Calu3 (cell line): ENCODE measurements at regions not wholly inside any gene's neighbourhood (a gene's known extent, or its start where the extent isn't known, plus 50 kb on each side); places are given as distances from the start of the nearest gene placed in this dataset.

ENCODE experiments used
- BruUV-seq: library from RNA; stranded (reverse); fragments of 400-500 nt; replicated peaks from 2 replicates; lab custom pipeline; 2021; lab: Mats Ljungman, UMichigan
- CTCF ChIA-PET: fragments of 300-600 bp; sonication (Branson Sonifier 250); formaldehyde crosslinking; loops from one replicate; lab custom pipeline; 2022; ENCODE audit warnings: antibody characterized with exemption; lab: Charles Lee
- DNase-seq: peaks from one replicate; pipeline ENCODE4 v3.0.0; 2022
- H3K27ac Mint-ChIP-seq: one replicate; pipeline ENCODE4 v1.8.0; 2022; ENCODE audit warnings: mixed read lengths; ENCODE audit not compliant: unreplicated experiment
- H3K27me3 Mint-ChIP-seq: one replicate; pipeline ENCODE4 v1.8.0; 2022; ENCODE audit warnings: mixed read lengths; ENCODE audit not compliant: unreplicated experiment
- H3K36me3 Mint-ChIP-seq: one replicate; pipeline ENCODE4 v1.8.0; 2022; ENCODE audit warnings: mild to moderate bottlenecking, moderate library complexity, mixed read lengths; ENCODE audit not compliant: insufficient read depth, unreplicated experiment
- H3K4me1 Mint-ChIP-seq: one replicate; pipeline ENCODE4 v1.8.0; 2022; ENCODE audit warnings: mild to moderate bottlenecking, low read depth, mixed read lengths; ENCODE audit not compliant: unreplicated experiment
- H3K4me3 Mint-ChIP-seq: one replicate; pipeline ENCODE4 v1.8.0; 2022; ENCODE audit warnings: mild to moderate bottlenecking, low read depth, moderate library complexity, mixed read lengths; ENCODE audit not compliant: unreplicated experiment
- H3K9me3 Mint-ChIP-seq: one replicate; pipeline ENCODE4 v1.8.0; 2022; ENCODE audit warnings: low read depth, mixed read lengths; ENCODE audit not compliant: unreplicated experiment
- intact Hi-C: fragments of 100-400 bp; cut with micrococcal nuclease; formaldehyde crosslinking; loops from one replicate; pipeline ENCODE4 v1.10.0; 2022; ENCODE audit not compliant: unreplicated experiment
- TF ChIP-seq, protein P1 (sequence below): fragments of 200-600 bp; IDR thresholded peaks from one replicate; pipeline ENCODE4 v1.8.0; 2022; ENCODE audit warnings: antibody characterized with exemption; ENCODE audit not compliant: unreplicated experiment

DNA sequence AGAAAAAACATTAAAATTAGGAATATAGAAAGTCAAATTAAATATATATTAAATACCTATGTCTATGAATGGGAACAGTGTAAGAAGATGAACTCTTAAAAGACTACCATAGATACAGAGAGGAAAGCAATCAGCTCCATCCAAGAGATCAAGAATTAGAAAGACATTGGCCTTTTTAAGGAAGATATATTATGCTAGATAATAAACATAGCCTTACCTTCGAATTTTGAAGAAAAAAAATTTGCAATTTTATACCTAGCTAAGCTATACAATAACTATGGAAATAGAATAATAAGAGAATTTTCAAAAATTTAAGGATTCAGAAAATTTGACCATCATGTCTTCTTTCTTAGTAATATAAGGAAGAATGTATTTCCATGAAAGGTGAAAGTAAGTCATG lies 74.7 kb upstream of the MYT1L start:
- peaks cover 21% of the 10 kb centered on the region for H3K9me3 Mint-ChIP-seq
- intact Hi-C loops, result no loop called here
- H3K27me3 Mint-ChIP-seq, result no peaks in the 10 kb centered on the region
- H3K4me1 Mint-ChIP-seq, result no peaks in the 10 kb centered on the region
- TF ChIP-seq, protein P1, sequence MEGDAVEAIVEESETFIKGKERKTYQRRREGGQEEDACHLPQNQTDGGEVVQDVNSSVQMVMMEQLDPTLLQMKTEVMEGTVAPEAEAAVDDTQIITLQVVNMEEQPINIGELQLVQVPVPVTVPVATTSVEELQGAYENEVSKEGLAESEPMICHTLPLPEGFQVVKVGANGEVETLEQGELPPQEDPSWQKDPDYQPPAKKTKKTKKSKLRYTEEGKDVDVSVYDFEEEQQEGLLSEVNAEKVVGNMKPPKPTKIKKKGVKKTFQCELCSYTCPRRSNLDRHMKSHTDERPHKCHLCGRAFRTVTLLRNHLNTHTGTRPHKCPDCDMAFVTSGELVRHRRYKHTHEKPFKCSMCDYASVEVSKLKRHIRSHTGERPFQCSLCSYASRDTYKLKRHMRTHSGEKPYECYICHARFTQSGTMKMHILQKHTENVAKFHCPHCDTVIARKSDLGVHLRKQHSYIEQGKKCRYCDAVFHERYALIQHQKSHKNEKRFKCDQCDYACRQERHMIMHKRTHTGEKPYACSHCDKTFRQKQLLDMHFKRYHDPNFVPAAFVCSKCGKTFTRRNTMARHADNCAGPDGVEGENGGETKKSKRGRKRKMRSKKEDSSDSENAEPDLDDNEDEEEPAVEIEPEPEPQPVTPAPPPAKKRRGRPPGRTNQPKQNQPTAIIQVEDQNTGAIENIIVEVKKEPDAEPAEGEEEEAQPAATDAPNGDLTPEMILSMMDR, result no peak
- BruUV-seq, result no TSS peak
- H3K36me3 Mint-ChIP-seq, result no peaks in the 10 kb centered on the region
- no peak overlapping the region for H3K4me3 Mint-ChIP-seq
- CTCF ChIA-PET, result no interaction called here
- DNase-seq, result no peak
- no peak overlapping the region for H3K27ac Mint-ChIP-seq

GRCh38 chr2:2400286-2401038 lies 69.4 kb upstream of the MYT1L start:
- H3K9me3 Mint-ChIP-seq, result peaks cover 18% of the 10 kb centered on the region
- no peaks in the 10 kb centered on the region for H3K4me1 Mint-ChIP-seq
- no TSS peak for BruUV-seq
- H3K27ac Mint-ChIP-seq, result no peak overlapping the region
- intact Hi-C loops, result no loop called here
- no peak for DNase-seq
- no peaks in the 10 kb centered on the region for H3K36me3 Mint-ChIP-seq
- CTCF ChIA-PET, result no interaction called here
- H3K27me3 Mint-ChIP-seq, result no peaks in the 10 kb centered on the region
- TF ChIP-seq, protein P1, result no peak
- no peak overlapping the region for H3K4me3 Mint-ChIP-seq

DNA sequence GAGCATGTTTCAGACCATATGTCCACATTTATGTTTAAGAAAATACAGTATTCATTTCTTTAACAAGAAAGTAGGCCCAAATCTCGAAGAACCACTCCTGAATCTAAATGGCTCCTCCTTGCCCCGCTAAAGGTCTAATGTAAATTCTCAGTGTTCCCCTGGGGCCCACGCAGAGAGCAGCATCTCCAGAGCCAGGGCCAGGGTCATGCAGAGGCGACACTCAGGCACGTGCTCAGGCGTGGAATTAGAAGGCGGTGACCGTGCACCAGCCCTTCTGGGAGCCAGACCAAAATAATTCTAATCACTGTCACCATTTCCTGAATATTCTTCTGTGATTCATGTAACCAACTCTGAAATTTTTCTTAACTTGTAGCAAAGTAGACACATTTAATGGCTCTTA lies 68.3 kb upstream of the MYT1L start:
- no peaks in the 10 kb centered on the region for H3K36me3 Mint-ChIP-seq
- intact Hi-C loops, result no loop called here
- no peaks in the 10 kb centered on the region for H3K27me3 Mint-ChIP-seq
- no TSS peak for BruUV-seq
- TF ChIP-seq, protein P1, result no peak
- DNase-seq, result no peak
- H3K9me3 Mint-ChIP-seq, result peaks cover 23% of the 10 kb centered on the region
- no peak overlapping the region for H3K4me3 Mint-ChIP-seq
- H3K27ac Mint-ChIP-seq, result no peak overlapping the region
- CTCF ChIA-PET, result no interaction called here
- no peaks in the 10 kb centered on the region for H3K4me1 Mint-ChIP-seq

DNA sequence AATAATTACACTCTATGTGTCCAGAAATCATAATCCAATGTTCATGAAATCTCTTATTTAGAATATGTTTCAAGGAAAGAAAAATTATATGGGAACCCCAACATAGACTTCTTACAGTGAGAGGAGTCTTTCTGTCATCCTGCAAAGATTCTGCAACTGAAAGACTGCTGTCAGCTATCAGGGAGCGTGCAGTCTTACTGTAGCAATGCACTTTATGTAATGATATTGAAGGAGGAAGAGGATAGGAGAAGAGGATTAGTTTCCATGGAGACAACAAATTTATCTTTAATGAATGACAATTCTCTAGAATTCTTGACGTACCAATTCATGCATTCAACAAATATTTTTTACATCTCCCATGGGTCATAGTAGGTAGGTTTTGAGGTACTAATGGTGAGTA lies 61.3 kb upstream of the MYT1L start:
- TF ChIP-seq, protein P1, result no peak
- no peaks in the 10 kb centered on the region for H3K27me3 Mint-ChIP-seq
- no peak for DNase-seq
- CTCF ChIA-PET, result no interaction called here
- no peaks in the 10 kb centered on the region for H3K4me1 Mint-ChIP-seq
- peaks cover 19% of the 10 kb centered on the region for H3K9me3 Mint-ChIP-seq
- intact Hi-C loops, result no loop called here
- no TSS peak for BruUV-seq
- no peak overlapping the region for H3K4me3 Mint-ChIP-seq
- H3K36me3 Mint-ChIP-seq, result no peaks in the 10 kb centered on the region
- no peak overlapping the region for H3K27ac Mint-ChIP-seq
